ENCODE measurements at regions not wholly inside any gene's neighbourhood (a gene's known extent, or its start where the extent isn't known, plus 50 kb on each side); places are given as distances from the start of the nearest gene placed in this dataset.

GRCh38 chr2:226320076-226320948 is 479.3 kb downstream of the IRS1 start:
- no peak overlapping the region for H3K27ac ChIP-seq
- no peaks in the 10 kb centered on the region for H3K4me1 ChIP-seq (replicated peaks in 1 of 2)
- no peaks in the 10 kb centered on the region for H3K27me3 ChIP-seq
- DNase-seq, result no peak
- intact Hi-C loops (cut with DNase I), result no loop called here
- no peaks in the 10 kb centered on the region for H3K36me3 ChIP-seq (replicated peaks in 1 of 2)
- H3K9me3 ChIP-seq (replicated peaks in 1 of 3), result no peaks in the 10 kb centered on the region
- TF ChIP-seq POLR2A (IDR thresholded peaks at IDR 0.05), result no peak
- TF ChIP-seq, protein P1, sequence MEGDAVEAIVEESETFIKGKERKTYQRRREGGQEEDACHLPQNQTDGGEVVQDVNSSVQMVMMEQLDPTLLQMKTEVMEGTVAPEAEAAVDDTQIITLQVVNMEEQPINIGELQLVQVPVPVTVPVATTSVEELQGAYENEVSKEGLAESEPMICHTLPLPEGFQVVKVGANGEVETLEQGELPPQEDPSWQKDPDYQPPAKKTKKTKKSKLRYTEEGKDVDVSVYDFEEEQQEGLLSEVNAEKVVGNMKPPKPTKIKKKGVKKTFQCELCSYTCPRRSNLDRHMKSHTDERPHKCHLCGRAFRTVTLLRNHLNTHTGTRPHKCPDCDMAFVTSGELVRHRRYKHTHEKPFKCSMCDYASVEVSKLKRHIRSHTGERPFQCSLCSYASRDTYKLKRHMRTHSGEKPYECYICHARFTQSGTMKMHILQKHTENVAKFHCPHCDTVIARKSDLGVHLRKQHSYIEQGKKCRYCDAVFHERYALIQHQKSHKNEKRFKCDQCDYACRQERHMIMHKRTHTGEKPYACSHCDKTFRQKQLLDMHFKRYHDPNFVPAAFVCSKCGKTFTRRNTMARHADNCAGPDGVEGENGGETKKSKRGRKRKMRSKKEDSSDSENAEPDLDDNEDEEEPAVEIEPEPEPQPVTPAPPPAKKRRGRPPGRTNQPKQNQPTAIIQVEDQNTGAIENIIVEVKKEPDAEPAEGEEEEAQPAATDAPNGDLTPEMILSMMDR (IDR thresholded peaks at IDR 0.05), result no peak
- no peak overlapping the region for H3K4me3 ChIP-seq
- 97 to 100% (median 98%) methylated on average over 6 of the region's 6 CpGs for WGBS, 4 donors

- no peaks in the 10 kb centered on the region for H3K36me3 ChIP-seq (replicated peaks in 1 of 2)
- no peak for TF ChIP-seq POLR2A (IDR thresholded peaks at IDR 0.05)
- TF ChIP-seq, protein P1 (IDR thresholded peaks at IDR 0.05), result no peak
- H3K4me3 ChIP-seq, result no peak overlapping the region
- DNase-seq, result no peak
- intact Hi-C loops (cut with DNase I), result no loop called here
- no peak overlapping the region for H3K27ac ChIP-seq
- H3K27me3 ChIP-seq, result no peaks in the 10 kb centered on the region
- no peaks in the 10 kb centered on the region for H3K4me1 ChIP-seq (replicated peaks in 1 of 2)
- WGBS, 4 donors, result 67 to 78% (median 75%) methylated on average over 2 of the region's 2 CpGs
- no peaks in the 10 kb centered on the region for H3K9me3 ChIP-seq (replicated peaks in 1 of 3)
Observed at GRCh38 chr2:226317970-226318369, 481.6 kb downstream of the IRS1 start.

DNA sequence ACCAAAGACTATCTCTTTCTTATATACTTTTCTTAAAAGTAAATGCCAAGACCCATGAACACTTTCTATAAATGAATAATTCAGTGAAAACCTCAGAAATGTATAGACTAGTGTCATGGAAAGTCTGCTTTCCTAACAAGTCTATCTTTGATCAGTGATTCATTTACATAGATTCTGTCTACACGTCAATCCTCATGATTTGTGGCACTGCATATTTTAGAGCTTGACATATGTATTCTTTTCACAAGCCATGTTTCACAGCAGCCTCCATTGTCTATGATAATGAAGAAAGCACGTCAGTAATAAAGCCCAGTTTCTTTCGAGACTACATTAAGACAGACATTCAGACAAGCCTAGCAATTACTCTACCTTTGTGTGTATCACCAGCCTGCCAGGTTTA is 486.6 kb downstream of the IRS1 start:
- TF ChIP-seq, protein P1 (IDR thresholded peaks at IDR 0.05), result no peak
- TF ChIP-seq POLR2A (IDR thresholded peaks at IDR 0.05), result no peak
- 82 to 89% (median 87%) methylated on average over 3 of the region's 3 CpGs for WGBS, 4 donors
- Histone ChIP-seq H3K4me1 (replicated peaks in 1 of 2) (no peaks in the 10 kb centered on the region), H3K9me3 (replicated peaks in 1 of 3) (no peaks in the 10 kb centered on the region), H3K4me3 (no peak overlapping the region), H3K36me3 (replicated peaks in 1 of 2) (no peaks in the 10 kb centered on the region), H3K27ac (no peak overlapping the region), H3K27me3 (no peaks in the 10 kb centered on the region)
- intact Hi-C loops (cut with DNase I), result no loop called here
- DNase-seq, result no peak

DNA sequence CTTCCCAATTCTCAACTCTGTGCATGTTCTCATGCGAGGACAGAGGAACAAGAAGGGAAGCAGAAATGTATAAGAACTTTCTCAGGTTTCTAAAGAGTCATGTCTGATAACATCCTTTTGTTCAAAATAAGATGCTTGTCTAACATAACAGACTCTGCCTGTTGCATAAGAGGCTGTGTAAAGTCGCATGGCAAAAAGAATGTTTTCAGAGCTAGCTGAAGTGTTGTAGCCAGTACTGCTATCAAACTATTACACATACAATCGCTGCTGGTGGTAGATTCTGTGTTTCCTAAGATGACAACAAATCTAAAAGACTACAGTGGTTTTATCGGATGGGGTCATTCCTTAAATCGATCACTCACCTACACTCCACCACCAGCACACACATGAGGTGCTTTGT is 487.5 kb downstream of the IRS1 start:
- no peak overlapping the region for H3K4me3 ChIP-seq
- intact Hi-C loops (cut with DNase I), result no loop called here

More for the DNA sequence above, 487.5 kb downstream of the IRS1 start:
- H3K4me1 ChIP-seq (replicated peaks in 1 of 2), result no peaks in the 10 kb centered on the region
- DNase-seq, result no peak
- no peak for TF ChIP-seq POLR2A (IDR thresholded peaks at IDR 0.05)
- TF ChIP-seq, protein P1 (IDR thresholded peaks at IDR 0.05), result no peak
- no peaks in the 10 kb centered on the region for H3K9me3 ChIP-seq (replicated peaks in 1 of 3)
- no peak overlapping the region for H3K27ac ChIP-seq
- no peaks in the 10 kb centered on the region for H3K27me3 ChIP-seq
- WGBS, 4 donors, result 87 to 91% (median 88%) methylated on average over 5 of the region's 5 CpGs
- H3K36me3 ChIP-seq (replicated peaks in 1 of 2), result no peaks in the 10 kb centered on the region
